A549 (cell line): ENCODE measurements at regions not wholly inside any gene's neighbourhood (a gene's known extent, or its start where the extent isn't known, plus 50 kb on each side); places are given as distances from the start of the nearest gene placed in this dataset.

Source experiments
- ATAC-seq, 2 experiments: fragments of 200-7000 bp in 1 of 2; fragments of >200 bp in 1 of 2; cut with Nextera tagmentation in 1 of 2; cut with Tn5 transposase in 1 of 2; 3 replicates each; pipeline versions ENCODE4 v1.8.0 to v1.9.1; 2018 to 2020; ENCODE audit warnings: mild to moderate bottlenecking in 1 of 2, moderate library complexity in 1 of 2
- CTCF ChIA-PET: fragments of 300-600 bp; sonication (Branson Sonifier 250); formaldehyde crosslinking; extraction: SDS; loops from one replicate; lab custom pipeline; 2021; ENCODE audit warnings: antibody characterized with exemption, inconsistent platforms; lab: Yijun Ruan, JAX
- POLR2A ChIA-PET: fragments of 350-600 bp; formaldehyde crosslinking; extraction: SDS; loops from one replicate; lab custom pipeline; 2021; ENCODE audit warnings: antibody characterized with exemption, inconsistent platforms; lab: Yijun Ruan, JAX
- DNase-seq, 2 experiments: peaks; one replicate each; pipeline versions ENCODE4 v3.0.0 to v3.0.0-alpha.2; 2011 to 2016; ENCODE audit warnings: low read depth in 1 of 2, low spot score in 1 of 2
- FAIRE-seq: peaks from 2 replicates; lab custom pipeline; 2011; peaks lifted over from hg19 to GRCh38; lab: Jason Lieb, UNC
- H3K27ac ChIP-seq, 2 experiments: fragments of >200 bp; sonication (Bioruptor Twin); formaldehyde crosslinking; 3 replicates each; pipeline ENCODE4 v1.5.1; 2016 to 2017
- H3K4me1 ChIP-seq: fragments of >200 bp; sonication (Bioruptor Twin); formaldehyde crosslinking; 3 replicates; pipeline ENCODE4 v1.6.1; 2016
- H3K4me2 ChIP-seq: fragments of >200 bp; sonication (Bioruptor Twin); formaldehyde crosslinking; 3 replicates; pipeline ENCODE4 v1.6.1; 2016
- H3K4me3 ChIP-seq: fragments of >200 bp; sonication (Bioruptor Twin); formaldehyde crosslinking; 3 replicates; pipeline ENCODE4 v1.5.1; 2016
- H3K9me3 ChIP-seq: fragments of >200 bp; sonication (Bioruptor Twin); formaldehyde crosslinking; 3 replicates; pipeline ENCODE4 v1.6.1; 2016
- CBX8 ChIP-seq: fragments of 200-600 bp; sonication (generic); IDR thresholded peaks from 2 replicates; pipeline ENCODE4 v1.6.1; 2016
- CEBPB ChIP-seq, 2 experiments: fragments of >200 bp in 1 of 2; sonication (Bioruptor Twin) in 1 of 2; formaldehyde crosslinking in 1 of 2; IDR thresholded peaks; 2 replicates each; pipeline ENCODE4 v1.6.1; 2012 to 2016
- CTCF ChIP-seq: fragments of >200 bp; sonication (Bioruptor Twin); formaldehyde crosslinking; IDR thresholded peaks from 3 replicates; pipeline ENCODE4 v1.5.1; 2016
- E2F6 ChIP-seq: IDR thresholded peaks from 2 replicates; pipeline ENCODE4 v1.6.1; 2012; ENCODE audit warnings: low read depth, borderline replicate concordance
- GATA3 ChIP-seq: IDR thresholded peaks from 2 replicates; pipeline ENCODE4 v1.6.1; 2012; ENCODE audit warnings: borderline replicate concordance
- HDAC2 ChIP-seq: fragments of 200-600 bp; sonication (generic); IDR thresholded peaks from 2 replicates; pipeline ENCODE4 v1.6.1; 2016
- HEYL ChIP-seq: fragments of 250-450 bp; sonication (Bioruptor Pico); IDR thresholded peaks from 2 replicates; pipeline ENCODE4 v1.8.0; 2021; ENCODE audit warnings: mild to moderate bottlenecking, moderate library complexity
- HOXB13 ChIP-seq: fragments of 250-450 bp; sonication (Bioruptor Pico); IDR thresholded peaks from 2 replicates; pipeline ENCODE4 v1.5.0; 2020; ENCODE audit warnings: low read depth, mild to moderate bottlenecking, moderate library complexity
- MAZ ChIP-seq: fragments of 150-350 bp; IDR thresholded peaks from 2 replicates; pipeline ENCODE4 v1.6.1; 2014; ENCODE audit warnings: antibody characterized with exemption, low read depth, low read length, borderline replicate concordance
- NFE2L2 ChIP-seq: fragments of 150-350 bp; conservative IDR thresholded peaks from 2 replicates; pipeline ENCODE4 v1.6.1; 2014; ENCODE audit warnings: low read length
- NPAS2 ChIP-seq: fragments of 250-450 bp; sonication (Bioruptor Pico); IDR thresholded peaks from 2 replicates; pipeline ENCODE4 v1.8.0; 2022; ENCODE audit warnings: mild to moderate bottlenecking, moderate library complexity, borderline replicate concordance
- PHF8 ChIP-seq: fragments of 200-600 bp; sonication (generic); IDR thresholded peaks from 2 replicates; pipeline ENCODE4 v1.6.1; 2016; ENCODE audit warnings: low read depth, mild to moderate bottlenecking, antibody characterized with exemption, moderate library complexity, borderline replicate concordance
- RAD21 ChIP-seq, 2 experiments: fragments of >200 bp in 1 of 2; sonication (Bioruptor Twin) in 1 of 2; formaldehyde crosslinking in 1 of 2; IDR thresholded peaks in 1 of 2; conservative IDR thresholded peaks in 1 of 2; 2 replicates in 1 of 2; 3 replicates in 1 of 2; pipeline ENCODE4 v1.6.1; 2012 to 2018; ENCODE audit warnings: inconsistent platforms in 1 of 2
- REST ChIP-seq: fragments of 200-600 bp; sonication (generic); IDR thresholded peaks from 2 replicates; pipeline ENCODE4 v1.6.1; 2016; ENCODE audit warnings: antibody characterized with exemption, mild to moderate bottlenecking, moderate library complexity
- SREBF2 ChIP-seq: fragments of 450-650 bp; IDR thresholded peaks from 2 replicates; pipeline ENCODE4 v1.6.1; 2014; ENCODE audit warnings: mild to moderate bottlenecking, moderate library complexity
- TFCP2L1 ChIP-seq: fragments of 250-450 bp; sonication (Bioruptor Pico); IDR thresholded peaks from 2 replicates; pipeline ENCODE4 v1.5.0; 2021; ENCODE audit warnings: mild to moderate bottlenecking
- ZFP36 ChIP-seq: fragments of 450-650 bp; IDR thresholded peaks from 2 replicates; pipeline ENCODE4 v1.6.1; 2014; ENCODE audit warnings: borderline replicate concordance; ENCODE audit not compliant: partially characterized antibody
- ZNF302 ChIP-seq: fragments of 250-450 bp; sonication (Bioruptor Pico); IDR thresholded peaks from 2 replicates; pipeline ENCODE4 v1.9.0; 2021; ENCODE audit warnings: inconsistent platforms, mild to moderate bottlenecking, moderate library complexity
- WGBS: methylation state at CpG from one replicate; pipeline ENCODE4 v1.1.6; 2017; ENCODE audit errors: missing lambda C conversion rate; 5-methylcytosine and 5-hydroxymethylcytosine counted together
- TF ChIP-seq, protein P1 (sequence below): fragments of 250-450 bp; sonication (Bioruptor Pico); IDR thresholded peaks from 2 replicates; pipeline ENCODE4 v1.5.0; 2021; ENCODE audit warnings: mild to moderate bottlenecking, moderate library complexity, borderline replicate concordance

DNA sequence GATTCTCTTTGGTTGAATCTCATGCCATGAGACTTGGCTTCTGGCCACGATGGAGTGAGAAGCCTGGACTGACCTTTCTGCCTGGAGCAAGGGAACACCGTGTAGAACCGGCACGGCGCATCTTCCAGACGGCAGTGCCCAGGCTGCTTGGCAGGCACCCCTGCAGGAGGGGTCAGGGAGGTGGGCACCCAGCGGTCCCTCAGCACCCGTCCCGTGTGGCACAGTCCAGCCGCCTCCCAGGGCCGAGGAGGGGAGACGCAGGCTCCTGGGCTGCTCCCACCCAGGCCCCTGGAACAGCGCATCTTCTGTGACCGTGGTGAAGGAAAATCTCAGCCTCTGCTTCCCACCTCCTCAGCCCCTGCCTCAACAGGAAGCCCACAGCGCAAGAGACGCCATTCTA, 95.7 kb downstream of the CMPK2 start:
- no peak for DNase-seq
- Histone ChIP-seq H3K4me2 (no peak overlapping the region), H3K9me3 (no peaks in the 10 kb centered on the region)
- TF ChIP-seq NFE2L2 (no peak), HEYL (no peak), CEBPB (IDR thresholded peaks at IDR 0.05) (no peak), SREBF2 (no peak), ZFP36 (no peak), MAZ (no peak), E2F6 (no peak), HOXB13 (CRISPR knock-in tag) (no peak), RAD21 (conservative IDR thresholded peaks at IDR 0.05 in 1 of 2, IDR thresholded peaks at IDR 0.05 in 1 of 2) (no peak), NPAS2 (CRISPR knock-in tag) (no peak)
- TF ChIP-seq, protein P1, sequence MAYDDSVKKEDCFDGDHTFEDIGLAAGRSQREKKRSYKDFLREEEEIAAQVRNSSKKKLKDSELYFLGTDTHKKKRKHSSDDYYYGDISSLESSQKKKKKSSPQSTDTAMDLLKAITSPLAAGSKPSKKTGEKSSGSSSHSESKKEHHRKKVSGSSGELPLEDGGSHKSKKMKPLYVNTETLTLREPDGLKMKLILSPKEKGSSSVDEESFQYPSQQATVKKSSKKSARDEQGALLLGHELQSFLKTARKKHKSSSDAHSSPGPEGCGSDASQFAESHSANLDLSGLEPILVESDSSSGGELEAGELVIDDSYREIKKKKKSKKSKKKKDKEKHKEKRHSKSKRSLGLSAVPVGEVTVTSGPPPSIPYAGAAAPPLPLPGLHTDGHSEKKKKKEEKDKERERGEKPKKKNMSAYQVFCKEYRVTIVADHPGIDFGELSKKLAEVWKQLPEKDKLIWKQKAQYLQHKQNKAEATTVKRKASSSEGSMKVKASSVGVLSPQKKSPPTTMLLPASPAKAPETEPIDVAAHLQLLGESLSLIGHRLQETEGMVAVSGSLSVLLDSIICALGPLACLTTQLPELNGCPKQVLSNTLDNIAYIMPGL (CRISPR knock-in tag): no peak
- TF ChIP-seq, all 56 proteins: peak for 0
- Histone ChIP-seq H3K4me3 (no peak overlapping the region), H3K27ac (no peak overlapping the region), H3K4me1 (no peaks in the 10 kb centered on the region)
- POLR2A ChIA-PET: no interaction called here
- FAIRE-seq (no peak), ATAC-seq (no peak)
- CTCF ChIA-PET: no interaction called here
- 50% methylated on average over 10 of the region's 16 CpGs for WGBS

- ChIA-PET CTCF (interaction anchor here (0.8 to 4.9 kb wide), 11 partner anchors 9 to 1478 kb away, joined by 3 to 44 read pairs (median 4); no protein-coding TSS in a partner anchor), POLR2A (no interaction called here)
- no peak overlapping the region for H3K4me3 ChIP-seq
- no peak overlapping the region for H3K27ac ChIP-seq
- H3K4me2 ChIP-seq: no peak overlapping the region
- ATAC-seq (peak in 1 of 2 experiments; percentile 13; a peak in 1 of 6 replicates), DNase-seq (no peak), FAIRE-seq (no peak)
- TF ChIP-seq GATA3: no peak
- TF ChIP-seq CBX8: no peak
- no peak for TF ChIP-seq TFCP2L1 (CRISPR knock-in tag)
- TF ChIP-seq CTCF: no peak
- no peak for TF ChIP-seq HDAC2
- no peak for TF ChIP-seq RAD21 (conservative IDR thresholded peaks at IDR 0.05 in 1 of 2, IDR thresholded peaks at IDR 0.05 in 1 of 2)
- TF ChIP-seq E2F6: no peak
- TF ChIP-seq PHF8: no peak
- no peak for TF ChIP-seq REST
- TF ChIP-seq ZNF302: no peak
- 33% methylated on average over 19 of the region's 19 CpGs for WGBS
- H3K9me3 ChIP-seq: no peaks in the 10 kb centered on the region
- H3K4me1 ChIP-seq: no peaks in the 10 kb centered on the region
These were observed 93.8 kb downstream of the CMPK2 start for GRCh38 chr2:6771634-6772611.
